HEK293T (cell line): ENCODE measurements at regions not wholly inside any gene's neighbourhood (a gene's known extent, or its start where the extent isn't known, plus 50 kb on each side); places are given as distances from the start of the nearest gene placed in this dataset.

Source experiments
- CTCF ChIA-PET: fragments of 350-600 bp; formaldehyde crosslinking; extraction: SDS; loops from one replicate; lab custom pipeline; 2021; ENCODE audit warnings: antibody characterized with exemption, inconsistent platforms; lab: Yijun Ruan, JAX
- POLR2A ChIA-PET: fragments of 350-600 bp; formaldehyde crosslinking; extraction: SDS; loops from one replicate; lab custom pipeline; 2020; ENCODE audit warnings: antibody characterized with exemption, inconsistent platforms; lab: Yijun Ruan, JAX
- DNase-seq: peaks from one replicate; pipeline ENCODE4 v3.0.0; 2012; ENCODE audit warnings: mixed read lengths; ENCODE audit errors: extremely low spot score
- ARNT ChIP-seq: fragments of 450-650 bp; IDR thresholded peaks from 2 replicates; pipeline ENCODE4 v1.6.1; 2017; ENCODE audit warnings: mild to moderate bottlenecking
- BHLHE40 ChIP-seq: fragments of 450-650 bp; IDR thresholded peaks from 2 replicates; pipeline ENCODE4 v1.6.1; 2016; ENCODE audit warnings: mild to moderate bottlenecking, moderate library complexity, borderline replicate concordance
- CTBP1 ChIP-seq: fragments of 450-650 bp; IDR thresholded peaks from 2 replicates; pipeline ENCODE4 v1.6.1; 2016; ENCODE audit warnings: borderline replicate concordance
- ELF4 ChIP-seq: fragments of 450-650 bp; IDR thresholded peaks from 2 replicates; pipeline ENCODE4 v1.6.1; 2017; ENCODE audit warnings: antibody characterized with exemption
- FOXA1 ChIP-seq: fragments of 450-650 bp; IDR thresholded peaks from 2 replicates; pipeline ENCODE4 v1.6.1; 2016; ENCODE audit warnings: mild to moderate bottlenecking
- FOXK2 ChIP-seq: fragments of 450-650 bp; IDR thresholded peaks from 2 replicates; pipeline ENCODE4 v1.6.1; 2016; ENCODE audit warnings: mild to moderate bottlenecking
- FOXM1 ChIP-seq: fragments of 450-650 bp; IDR thresholded peaks from 2 replicates; pipeline ENCODE4 v1.6.1; 2017; ENCODE audit warnings: mild to moderate bottlenecking, borderline replicate concordance
- HDGF ChIP-seq: fragments of 450-650 bp; IDR thresholded peaks from 2 replicates; pipeline ENCODE4 v1.6.1; 2017; ENCODE audit warnings: antibody characterized with exemption, borderline replicate concordance
- L3MBTL2 ChIP-seq: fragments of 450-650 bp; conservative IDR thresholded peaks from 2 replicates; pipeline ENCODE4 v1.6.1; 2016; ENCODE audit warnings: mild to moderate bottlenecking
- LEF1 ChIP-seq: fragments of 450-650 bp; IDR thresholded peaks from 2 replicates; pipeline ENCODE4 v1.6.1; 2017; ENCODE audit warnings: mild to moderate bottlenecking, borderline replicate concordance
- NFRKB ChIP-seq: fragments of 450-650 bp; IDR thresholded peaks from 2 replicates; pipeline ENCODE4 v1.6.1; 2016; ENCODE audit warnings: mild to moderate bottlenecking, moderate library complexity
- PKNOX1 ChIP-seq: fragments of 450-650 bp; IDR thresholded peaks from 2 replicates; pipeline ENCODE4 v1.6.1; 2016
- SP1 ChIP-seq: fragments of 450-650 bp; IDR thresholded peaks from 2 replicates; pipeline ENCODE4 v1.6.1; 2017
- SUZ12 ChIP-seq: fragments of 450-650 bp; IDR thresholded peaks from 2 replicates; pipeline ENCODE4 v1.6.1; 2016; ENCODE audit warnings: mild to moderate bottlenecking
- TARDBP ChIP-seq: fragments of 450-650 bp; IDR thresholded peaks from 2 replicates; pipeline ENCODE4 v1.6.1; 2016
- ZNF384 ChIP-seq: fragments of 450-650 bp; IDR thresholded peaks from 2 replicates; pipeline ENCODE4 v1.6.1; 2016

DNA sequence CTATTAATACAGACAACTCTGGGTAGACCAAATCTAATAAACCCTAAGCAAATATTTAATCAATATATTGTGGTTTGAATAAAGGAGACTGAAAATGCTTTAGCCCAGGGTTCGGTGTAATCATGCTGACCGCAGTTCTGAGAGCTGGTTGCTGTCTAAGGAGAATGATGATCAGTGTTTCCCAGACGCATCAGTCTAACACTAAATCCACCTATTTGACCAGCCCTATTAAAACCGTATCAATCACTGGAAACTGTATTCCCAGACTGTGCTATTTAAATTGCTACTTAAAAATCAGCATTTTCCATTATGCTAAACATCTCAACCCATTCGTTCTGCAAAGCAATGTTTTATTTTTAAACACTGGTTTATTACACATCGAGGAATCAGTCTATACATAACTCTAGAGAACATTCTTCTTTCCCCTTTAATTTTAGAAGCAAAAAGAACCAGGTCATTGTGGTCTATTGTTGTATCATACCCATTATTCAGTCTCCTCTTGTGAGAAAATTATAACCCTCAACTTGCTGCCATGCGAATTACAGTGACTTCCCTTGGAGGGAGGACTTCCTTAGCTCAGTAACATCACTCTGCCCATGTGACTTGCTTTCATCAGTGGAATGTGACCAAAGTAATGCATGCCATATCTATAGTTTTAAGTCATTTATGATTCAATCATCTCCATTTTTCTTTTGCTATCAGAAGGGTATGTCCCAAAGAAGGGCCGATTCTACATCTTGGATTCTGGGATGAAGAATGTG, 515.2 kb upstream of the JAG1 start:
- ChIA-PET CTCF (interaction anchor here (0.6 kb wide), 1 partner anchor 17 kb away, joined by 4 read pairs; no protein-coding TSS in a partner anchor), POLR2A (no interaction called here)
- no peak for TF ChIP-seq ARNT
- TF ChIP-seq TARDBP, result no peak
- no peak for TF ChIP-seq ELF4
- no peak for TF ChIP-seq FOXA1
- TF ChIP-seq SUZ12, result no peak
- no peak for TF ChIP-seq HDGF
- TF ChIP-seq LEF1, result no peak
- DNase-seq, result no peak

- CTCF ChIA-PET, result no interaction called here
- TF ChIP-seq FOXM1, result no peak
- no peak for TF ChIP-seq HDGF
- TF ChIP-seq ELF4, result no peak
- TF ChIP-seq SP1, result no peak
- TF ChIP-seq PKNOX1, result no peak
- no peak for TF ChIP-seq CTBP1
- TF ChIP-seq LEF1, result no peak
- no peak for TF ChIP-seq L3MBTL2
- TF ChIP-seq FOXA1, result no peak
- TF ChIP-seq BHLHE40, result no peak
- TF ChIP-seq TARDBP, result no peak
- no peak for TF ChIP-seq ZNF384
- no peak for TF ChIP-seq SUZ12
- TF ChIP-seq NFRKB, result no peak
- TF ChIP-seq FOXK2, result no peak
- TF ChIP-seq ARNT, result no peak
- DNase-seq, result no peak
- POLR2A ChIA-PET, result no interaction called here
Measured at GRCh38 chr20:11190741-11191140, 516.9 kb upstream of the JAG1 start.

DNA sequence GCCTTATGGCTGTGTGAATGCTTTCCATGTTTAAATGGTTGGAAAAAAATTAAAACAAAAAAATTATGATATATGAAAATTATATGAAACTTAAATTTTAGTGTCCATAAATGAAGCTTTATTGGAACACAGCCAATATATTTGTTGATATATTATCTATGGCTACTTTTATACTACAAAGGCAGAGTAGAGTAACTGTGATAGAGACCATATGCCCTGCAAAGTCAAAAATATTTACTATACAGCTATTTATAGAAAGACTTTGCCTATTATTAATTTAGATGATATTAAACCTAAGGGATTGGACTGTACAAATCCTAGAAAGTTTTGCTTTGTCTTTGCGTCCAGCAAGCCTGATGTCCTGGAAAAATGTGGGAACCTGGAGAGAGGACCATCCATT, 518.3 kb upstream of the JAG1 start:
- CTCF ChIA-PET, result interaction anchor here (0.7 kb wide), 2 partner anchors 10 to 14 kb away, joined by 3 read pairs; no protein-coding TSS in a partner anchor
- TF ChIP-seq PKNOX1, result no peak
- TF ChIP-seq TARDBP, result no peak
- no peak for TF ChIP-seq ARNT
- TF ChIP-seq ZNF384, result no peak
- TF ChIP-seq NFRKB, result no peak
- no peak for TF ChIP-seq LEF1
- no peak for TF ChIP-seq CTBP1
- TF ChIP-seq L3MBTL2, result no peak
- TF ChIP-seq SUZ12, result no peak
- no peak for TF ChIP-seq ELF4
- no peak for TF ChIP-seq HDGF
- TF ChIP-seq SP1, result no peak
- no peak for TF ChIP-seq FOXM1
- no peak for TF ChIP-seq FOXK2
- DNase-seq, result no peak
- POLR2A ChIA-PET, result no interaction called here

DNA sequence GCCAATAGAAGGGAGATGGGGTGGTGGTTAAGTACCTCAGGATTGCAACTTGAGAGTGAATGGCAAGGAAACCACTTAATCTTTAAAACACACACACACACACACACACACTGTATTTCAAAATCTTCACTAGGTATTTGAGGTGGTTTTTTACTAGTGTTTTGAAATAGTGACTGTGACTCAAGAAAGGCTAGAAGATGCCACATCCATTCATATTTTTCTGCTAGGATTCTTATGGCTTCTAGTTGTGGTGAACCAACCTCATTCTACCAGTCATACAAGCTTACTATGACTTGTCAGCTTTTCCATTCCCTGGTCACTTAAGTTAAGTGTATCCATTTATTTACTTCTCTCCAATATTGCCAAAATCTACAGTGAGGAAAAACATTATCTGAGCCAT, 519.4 kb upstream of the JAG1 start:
- ChIA-PET POLR2A (no interaction called here), CTCF (no interaction called here)
- no peak for DNase-seq
- TF ChIP-seq HDGF (no peak), BHLHE40 (no peak), L3MBTL2 (no peak), PKNOX1 (no peak), SP1 (no peak), FOXK2 (no peak), FOXA1 (no peak), FOXM1 (no peak), CTBP1 (no peak), LEF1 (no peak), ARNT (no peak), NFRKB (no peak), ZNF384 (no peak), ELF4 (no peak), SUZ12 (no peak), TARDBP (no peak)

GRCh38 chr20:11195169-11195568, 521.4 kb upstream of the JAG1 start:
- POLR2A ChIA-PET, result no interaction called here
- no peak for TF ChIP-seq LEF1
- no peak for TF ChIP-seq FOXA1
- TF ChIP-seq BHLHE40, result no peak
- no peak for TF ChIP-seq SUZ12
- TF ChIP-seq CTBP1, result no peak
- TF ChIP-seq NFRKB, result no peak
- TF ChIP-seq ELF4, result no peak
- no peak for TF ChIP-seq FOXK2
- no peak for TF ChIP-seq ZNF384
- TF ChIP-seq ARNT, result no peak
- DNase-seq, result no peak
- CTCF ChIA-PET, result interaction anchor here (2.0 kb wide), 1 partner anchor 10 kb away, joined by 6 read pairs; no protein-coding TSS in a partner anchor

GRCh38 chr20:11195899-11196558, 522.2 kb upstream of the JAG1 start:
- CTCF ChIA-PET, result interaction anchor here (2.0 kb wide), 1 partner anchor 9 kb away, joined by 6 read pairs; no protein-coding TSS in a partner anchor
- POLR2A ChIA-PET, result no interaction called here
- DNase-seq, result no peak
- TF ChIP-seq PKNOX1 (no peak), FOXK2 (no peak), FOXA1 (no peak), ELF4 (no peak), HDGF (no peak), ZNF384 (no peak), ARNT (no peak), TARDBP (no peak)
